Left ventricle myocardium inferior (tissue), 1 donor: ENCODE measurements at regions not wholly inside any gene's neighbourhood (a gene's known extent, or its start where the extent isn't known, plus 50 kb on each side); places are given as distances from the start of the nearest gene placed in this dataset.

ENCODE experiments used
- DNase-seq: peaks from one replicate; pipeline ENCODE4 v3.0.0-alpha.2; 2020
- H3K27ac ChIP-seq: fragments of 200-600 bp; replicated peaks from 2 replicates; pipeline ENCODE4 v1.8.0; 2021
- H3K27me3 ChIP-seq: fragments of 200-600 bp; 2 replicates; pipeline ENCODE4 v1.8.0; 2021; ENCODE audit warnings: low read depth
- H3K36me3 ChIP-seq: fragments of 200-600 bp; 2 replicates; pipeline ENCODE4 v1.8.0; 2021
- H3K4me1 ChIP-seq: fragments of 200-600 bp; 2 replicates; pipeline ENCODE4 v1.8.0; 2021
- H3K4me3 ChIP-seq: fragments of 200-600 bp; 2 replicates; pipeline ENCODE4 v1.8.0; 2021; ENCODE audit warnings: mild to moderate bottlenecking, moderate library complexity
- H3K9me3 ChIP-seq: fragments of 200-600 bp; replicated peaks from 2 replicates; pipeline ENCODE4 v1.8.0; 2021
- CTCF ChIP-seq: fragments of 200-600 bp; IDR thresholded peaks from 2 replicates; pipeline ENCODE4 v1.8.0; 2021; ENCODE audit warnings: antibody characterized with exemption, mild to moderate bottlenecking, borderline replicate concordance
- intact Hi-C: fragments of 100-400 bp; cut with micrococcal nuclease; formaldehyde crosslinking; loops from one replicate; pipeline ENCODE4 v1.11.0; 2022
- donor health status: DM: no; HTN: yes; CAD: no; lungs with severe emphysema.

- intact Hi-C loops = no loop called here
- Histone ChIP-seq H3K4me3 (no peak overlapping the region), H3K4me1 (no peaks in the 10 kb centered on the region), H3K27me3 (peaks cover 91% of the 10 kb centered on the region), H3K36me3 (no peaks in the 10 kb centered on the region), H3K9me3 (no peaks in the 10 kb centered on the region), H3K27ac (no peak overlapping the region)
- TF ChIP-seq CTCF = no peak
- DNase-seq = no peak
Observed at GRCh38 chr12:107311682-107312081, 218.3 kb upstream of the CRY1 start.

GRCh38 chr12:107317751-107318555 lies 224.6 kb upstream of the CRY1 start:
- intact Hi-C loops = no loop called here
- no peak for TF ChIP-seq CTCF
- Histone ChIP-seq H3K4me1 (peaks cover 34% of the 10 kb centered on the region), H3K27ac (peak overlapping the region; percentile 33), H3K9me3 (no peaks in the 10 kb centered on the region), H3K27me3 (peaks cover 93% of the 10 kb centered on the region), H3K36me3 (no peaks in the 10 kb centered on the region), H3K4me3 (peak overlapping the region; percentile 70)
- peak; percentile 84 for DNase-seq

- no peaks in the 10 kb centered on the region for H3K9me3 ChIP-seq
- no peak for TF ChIP-seq CTCF
- DNase-seq = no peak
- H3K36me3 ChIP-seq = no peaks in the 10 kb centered on the region
- intact Hi-C loops = no loop called here
- H3K4me1 ChIP-seq = peaks cover 34% of the 10 kb centered on the region
- peaks cover 93% of the 10 kb centered on the region for H3K27me3 ChIP-seq
- H3K27ac ChIP-seq = peak overlapping the region; percentile 33
- H3K4me3 ChIP-seq = peak overlapping the region; percentile 70
Observed at GRCh38 chr12:107318556-107318805, 225.1 kb upstream of the CRY1 start.

GRCh38 chr12:107318806-107319532 lies 225.6 kb upstream of the CRY1 start:
- H3K4me3 ChIP-seq = peak overlapping the region; percentile 70
- peaks cover 97% of the 10 kb centered on the region for H3K27me3 ChIP-seq
- H3K36me3 ChIP-seq = no peaks in the 10 kb centered on the region
- peaks cover 34% of the 10 kb centered on the region for H3K4me1 ChIP-seq
- H3K27ac ChIP-seq = peak overlapping the region; percentile 33
- DNase-seq = no peak
- intact Hi-C loops = no loop called here
- TF ChIP-seq CTCF = no peak
- H3K9me3 ChIP-seq = no peaks in the 10 kb centered on the region

GRCh38 chr12:107319533-107320032 lies 226.2 kb upstream of the CRY1 start:
- no peak for DNase-seq
- intact Hi-C loops = no loop called here
- Histone ChIP-seq H3K36me3 (no peaks in the 10 kb centered on the region), H3K27ac (no peak overlapping the region), H3K9me3 (no peaks in the 10 kb centered on the region), H3K4me3 (peak overlapping the region; percentile 70), H3K27me3 (peaks cover 97% of the 10 kb centered on the region), H3K4me1 (peaks cover 34% of the 10 kb centered on the region)
- no peak for TF ChIP-seq CTCF
